DOHH2 (cell line): ENCODE measurements at regions not wholly inside any gene's neighbourhood (a gene's known extent, or its start where the extent isn't known, plus 50 kb on each side); places are given as distances from the start of the nearest gene placed in this dataset.
"Not testable (repeated sequence)": the region's sequence is repeated elsewhere in the genome, so short reads cannot be mapped to it uniquely, and the experiment has no call there.

Experiments used
- H3F3A ChIP-seq: fragments of 200-600 bp; sonication (generic), shearing (Covaris generic); 2 replicates; pipeline ENCODE4 v1.6.0; 2016; ENCODE audit warnings: antibody characterized with exemption, mild to moderate bottlenecking; ENCODE audit not compliant: control insufficient read depth, insufficient read depth
- H3K27ac ChIP-seq: fragments of 200-600 bp; sonication (generic); 2 replicates; pipeline ENCODE4 v1.5.1; 2014; ENCODE audit warnings: low read depth, mild to moderate bottlenecking, low read length, moderate library complexity
- H3K27me3 ChIP-seq: fragments of 200-600 bp; sonication (generic); 2 replicates; pipeline ENCODE4 v1.6.1; 2014; ENCODE audit warnings: mild to moderate bottlenecking, low read length, mixed read lengths; ENCODE audit not compliant: control insufficient read depth
- H3K36me3 ChIP-seq: fragments of 200-600 bp; sonication (generic); 2 replicates; pipeline ENCODE4 v1.6.1; 2014; ENCODE audit warnings: mild to moderate bottlenecking, low read length, moderate library complexity, mixed read lengths; ENCODE audit not compliant: control insufficient read depth
- H3K4me1 ChIP-seq: fragments of 200-600 bp; sonication (generic); 2 replicates; pipeline ENCODE4 v1.6.1; 2014; ENCODE audit warnings: mild to moderate bottlenecking, low read length, mixed read lengths; ENCODE audit not compliant: control insufficient read depth
- H3K4me2 ChIP-seq: fragments of 200-600 bp; sonication (generic); 2 replicates; pipeline ENCODE4 v1.6.0; 2014; ENCODE audit warnings: mild to moderate bottlenecking, low read length, moderate library complexity
- H3K4me3 ChIP-seq: fragments of 200-600 bp; sonication (generic); 2 replicates; pipeline ENCODE4 v1.5.1; 2014; ENCODE audit warnings: mild to moderate bottlenecking, low read length, mixed read lengths
- H3K79me2 ChIP-seq: fragments of 200-600 bp; sonication (generic); 2 replicates; pipeline ENCODE4 v1.6.1; 2014; ENCODE audit warnings: mild to moderate bottlenecking, low read length, mixed read lengths; ENCODE audit not compliant: control insufficient read depth
- H3K9me2 ChIP-seq: fragments of 200-600 bp; sonication (generic); replicated peaks from 2 replicates; pipeline ENCODE4 v1.6.1; 2014; ENCODE audit warnings: mild to moderate bottlenecking, low read length, mixed read lengths; ENCODE audit not compliant: control insufficient read depth
- H3K9me3 ChIP-seq: fragments of 200-600 bp; sonication (generic); 2 replicates; pipeline ENCODE4 v1.6.1; 2014; ENCODE audit warnings: antibody characterized with exemption, low read length, mixed read lengths; ENCODE audit not compliant: control insufficient read depth, insufficient read depth
- H4K20me1 ChIP-seq: fragments of 200-600 bp; sonication (generic); 2 replicates; pipeline ENCODE4 v1.6.0; 2014; ENCODE audit warnings: low read depth, mild to moderate bottlenecking, antibody characterized with exemption, low read length, moderate library complexity; ENCODE audit not compliant: control insufficient read depth, insufficient read depth
- EZH2phosphoT487 ChIP-seq: fragments of 200-600 bp; sonication (generic); IDR thresholded peaks from 2 replicates; pipeline ENCODE4 v1.6.1; 2017; ENCODE audit warnings: borderline replicate concordance, mild to moderate bottlenecking, antibody characterized with exemption, low read length, moderate library complexity, mixed read lengths
- TF ChIP-seq, protein P1 (sequence below): fragments of 200-600 bp; sonication (generic); IDR thresholded peaks from one replicate; pipeline ENCODE4 v1.5.1; 2014; ENCODE audit warnings: antibody characterized with exemption, mild to moderate bottlenecking, low read depth, low read length; ENCODE audit not compliant: poor library complexity, severe bottlenecking

DNA sequence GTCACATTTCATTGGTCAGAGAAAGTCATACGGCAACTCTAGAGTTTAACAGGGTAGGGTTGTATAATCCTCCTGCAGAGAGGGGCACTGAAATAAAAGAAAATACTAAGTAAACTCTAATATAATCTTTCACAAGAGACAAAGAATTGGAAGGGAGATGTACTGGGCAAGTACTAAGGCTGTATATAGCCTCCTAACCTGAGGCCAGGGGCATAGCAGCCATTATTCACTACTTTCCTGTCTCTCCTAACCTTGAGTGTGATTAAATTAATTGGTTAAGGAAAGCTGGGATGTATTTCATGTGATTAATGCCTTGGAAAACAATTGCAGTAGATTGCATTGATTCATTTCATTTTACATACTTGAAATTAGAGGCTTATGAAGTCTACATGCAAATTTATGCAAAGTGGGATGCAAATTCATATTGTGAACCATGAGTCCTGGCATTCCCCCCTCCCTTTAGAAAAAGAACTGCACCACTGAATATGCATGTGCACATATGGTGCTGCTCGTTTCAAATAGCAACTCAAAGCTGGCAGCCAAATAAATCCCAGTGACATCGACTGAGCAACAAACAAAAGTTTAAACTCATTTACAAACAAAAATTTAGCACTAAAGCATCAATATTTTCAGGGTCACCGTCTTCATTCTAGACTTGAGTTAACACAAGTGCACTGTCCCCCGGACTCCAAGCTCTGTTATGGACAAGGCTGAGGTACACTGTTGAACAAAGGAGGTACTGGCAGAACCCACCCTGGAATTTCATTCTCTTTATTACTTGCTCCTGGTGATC, 70.0 kb downstream of the DMAC1 start:
- Histone ChIP-seq H3K9me2 (no peaks in the 10 kb centered on the region), H3K79me2 (no peaks in the 10 kb centered on the region), H4K20me1 (no peaks in the 10 kb centered on the region), H3K9me3 (no peaks in the 10 kb centered on the region), H3K4me3 (no peak overlapping the region), H3F3A (no peaks in the 10 kb centered on the region), H3K36me3 (no peaks in the 10 kb centered on the region), H3K4me2 (no peak overlapping the region), H3K27me3 (no peaks in the 10 kb centered on the region), H3K4me1 (no peaks in the 10 kb centered on the region), H3K27ac (no peak overlapping the region)
- TF ChIP-seq EZH2phosphoT487: no peak
- TF ChIP-seq, protein P1, sequence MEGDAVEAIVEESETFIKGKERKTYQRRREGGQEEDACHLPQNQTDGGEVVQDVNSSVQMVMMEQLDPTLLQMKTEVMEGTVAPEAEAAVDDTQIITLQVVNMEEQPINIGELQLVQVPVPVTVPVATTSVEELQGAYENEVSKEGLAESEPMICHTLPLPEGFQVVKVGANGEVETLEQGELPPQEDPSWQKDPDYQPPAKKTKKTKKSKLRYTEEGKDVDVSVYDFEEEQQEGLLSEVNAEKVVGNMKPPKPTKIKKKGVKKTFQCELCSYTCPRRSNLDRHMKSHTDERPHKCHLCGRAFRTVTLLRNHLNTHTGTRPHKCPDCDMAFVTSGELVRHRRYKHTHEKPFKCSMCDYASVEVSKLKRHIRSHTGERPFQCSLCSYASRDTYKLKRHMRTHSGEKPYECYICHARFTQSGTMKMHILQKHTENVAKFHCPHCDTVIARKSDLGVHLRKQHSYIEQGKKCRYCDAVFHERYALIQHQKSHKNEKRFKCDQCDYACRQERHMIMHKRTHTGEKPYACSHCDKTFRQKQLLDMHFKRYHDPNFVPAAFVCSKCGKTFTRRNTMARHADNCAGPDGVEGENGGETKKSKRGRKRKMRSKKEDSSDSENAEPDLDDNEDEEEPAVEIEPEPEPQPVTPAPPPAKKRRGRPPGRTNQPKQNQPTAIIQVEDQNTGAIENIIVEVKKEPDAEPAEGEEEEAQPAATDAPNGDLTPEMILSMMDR: no peak

DNA sequence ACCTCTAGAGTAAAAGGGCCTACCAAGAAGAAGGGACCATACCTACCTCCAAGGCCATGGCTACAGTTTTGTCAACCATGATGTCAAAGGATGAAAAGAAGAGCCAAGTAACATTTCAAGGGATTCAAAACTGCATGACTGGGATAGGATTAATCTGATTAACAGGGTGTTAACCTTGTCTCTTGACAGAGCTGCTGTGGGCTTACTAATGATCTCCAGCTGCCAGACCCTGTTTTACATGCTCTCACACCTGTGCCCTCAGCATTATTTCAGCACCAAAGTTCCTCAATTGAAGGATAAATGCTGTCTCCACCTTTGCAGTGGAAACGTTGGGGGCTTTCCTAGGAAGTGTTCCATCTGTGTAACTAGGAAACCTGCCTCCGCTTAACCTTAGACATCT, 78.3 kb downstream of the DMAC1 start:
- H3K9me3 ChIP-seq: no peaks in the 10 kb centered on the region
- H3K79me2 ChIP-seq: no peaks in the 10 kb centered on the region
- H3K27ac ChIP-seq: no peak overlapping the region
- no peaks in the 10 kb centered on the region for H4K20me1 ChIP-seq
- H3K9me2 ChIP-seq: no peaks in the 10 kb centered on the region
- H3F3A ChIP-seq: no peaks in the 10 kb centered on the region
- no peaks in the 10 kb centered on the region for H3K36me3 ChIP-seq
- no peak overlapping the region for H3K4me3 ChIP-seq
- no peaks in the 10 kb centered on the region for H3K4me1 ChIP-seq
- TF ChIP-seq EZH2phosphoT487: no peak
- TF ChIP-seq, protein P1: no peak
- H3K27me3 ChIP-seq: no peaks in the 10 kb centered on the region
- no peak overlapping the region for H3K4me2 ChIP-seq

DNA sequence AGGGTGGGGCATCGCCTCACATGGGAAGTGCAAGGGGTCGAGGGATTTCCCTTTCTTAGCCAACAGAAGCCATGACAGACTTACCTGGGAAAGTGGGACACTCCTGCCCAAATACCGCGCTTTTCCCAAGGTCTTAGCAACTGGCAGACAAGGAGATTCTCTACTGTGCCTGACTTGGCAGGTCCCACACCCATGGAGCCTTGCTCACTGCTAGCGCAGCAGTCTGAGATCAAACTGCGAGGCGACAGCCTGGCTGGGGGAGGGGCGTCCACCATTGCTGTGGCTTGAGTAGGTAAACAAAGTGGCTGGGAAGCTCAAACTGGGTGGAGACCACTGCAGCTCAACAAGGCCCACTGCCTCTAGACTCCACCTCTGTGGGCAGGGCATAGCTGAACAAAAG, 86.5 kb downstream of the DMAC1 start:
- H4K20me1 ChIP-seq, H3K9me3 ChIP-seq, H3K27ac ChIP-seq, H3K79me2 ChIP-seq, H3K36me3 ChIP-seq, H3K4me2 ChIP-seq, H3K27me3 ChIP-seq, H3F3A ChIP-seq, H3K9me2 ChIP-seq, H3K4me1 ChIP-seq, H3K4me3 ChIP-seq: not testable (repeated sequence)

DNA sequence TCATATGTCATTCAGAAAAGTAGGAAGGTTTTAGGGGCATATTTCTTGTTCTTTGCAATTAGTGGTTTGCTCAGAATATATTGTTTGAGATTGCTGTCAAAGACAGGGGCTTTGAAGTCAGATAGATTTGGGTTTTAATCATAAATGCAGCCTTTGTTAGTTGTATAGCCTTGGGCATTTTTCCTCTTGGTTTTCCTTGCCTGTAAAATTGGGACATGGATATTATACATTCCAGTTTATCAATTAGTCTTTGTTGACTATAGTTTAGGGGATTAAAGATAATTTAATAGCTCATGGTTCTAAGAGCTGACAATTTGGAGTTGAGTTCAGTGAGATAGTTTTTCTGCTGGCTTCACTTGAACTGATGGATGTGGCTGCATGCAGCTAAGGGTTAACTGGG, 88.9 kb downstream of the DMAC1 start:
- Histone ChIP-seq H4K20me1 (no peaks in the 10 kb centered on the region), H3K9me2 (no peaks in the 10 kb centered on the region)
- no peak for TF ChIP-seq EZH2phosphoT487
- TF ChIP-seq, protein P1: no peak

More for the DNA sequence above, 88.9 kb downstream of the DMAC1 start:
- no peak overlapping the region for H3K4me2 ChIP-seq
- H3K79me2 ChIP-seq: no peaks in the 10 kb centered on the region
- no peaks in the 10 kb centered on the region for H3K4me1 ChIP-seq
- H3F3A ChIP-seq: no peaks in the 10 kb centered on the region
- H3K4me3 ChIP-seq: no peak overlapping the region
- H3K27me3 ChIP-seq: no peaks in the 10 kb centered on the region
- no peak overlapping the region for H3K27ac ChIP-seq
- 0 out of 2 replicates have a peak, but pooled peaks cover 3% of the 10 kb centered on the region for H3K9me3 ChIP-seq
- no peaks in the 10 kb centered on the region for H3K36me3 ChIP-seq
